Activated CD8-positive, alpha-beta memory T cell treated with anti-CD3 and anti-CD28 coated beads for 36 hours (primary cell): ENCODE measurements at regions not wholly inside any gene's neighbourhood (a gene's known extent, or its start where the extent isn't known, plus 50 kb on each side); places are given as distances from the start of the nearest gene placed in this dataset.

ENCODE experiments used
- CTCF ChIA-PET: fragments of 350-600 bp; sonication (Branson Sonifier 250); formaldehyde crosslinking; loops from one replicate; lab custom pipeline; 2021; ENCODE audit warnings: antibody characterized with exemption; lab: Charles Lee
- POLR2A ChIA-PET: fragments of 350-600 bp; sonication (Branson Sonifier 250); formaldehyde crosslinking; loops from one replicate; lab custom pipeline; 2021; ENCODE audit warnings: antibody characterized with exemption; lab: Charles Lee

- ChIA-PET POLR2A (no interaction called here), CTCF (no interaction called here)
Measured at GRCh38 chr13:105345730-105346129, 1189.7 kb downstream of the EFNB2 start.

GRCh38 chr13:105345131-105345530 is 1190.3 kb downstream of the EFNB2 start:
- POLR2A ChIA-PET: no interaction called here
- CTCF ChIA-PET: no interaction called here

- POLR2A ChIA-PET: no interaction called here
- CTCF ChIA-PET: no interaction called here
Measured at GRCh38 chr13:105343134-105343806, 1192.2 kb downstream of the EFNB2 start.

- ChIA-PET POLR2A (no interaction called here), CTCF (no interaction called here)
Measured at GRCh38 chr13:105342281-105342820, 1193.1 kb downstream of the EFNB2 start.

- ChIA-PET CTCF (no interaction called here), POLR2A (no interaction called here)
Measured at GRCh38 chr13:105341758-105342157, 1193.7 kb downstream of the EFNB2 start.

- ChIA-PET POLR2A (no interaction called here), CTCF (no interaction called here)
Measured at GRCh38 chr13:105341256-105341655, 1194.2 kb downstream of the EFNB2 start.

GRCh38 chr13:105340061-105340606 is 1195.3 kb downstream of the EFNB2 start:
- POLR2A ChIA-PET: no interaction called here
- CTCF ChIA-PET: no interaction called here

GRCh38 chr13:105338773-105339172 is 1196.7 kb downstream of the EFNB2 start:
- CTCF ChIA-PET: no interaction called here
- POLR2A ChIA-PET: no interaction called here

- CTCF ChIA-PET: no interaction called here
- POLR2A ChIA-PET: no interaction called here
Measured at GRCh38 chr13:105338006-105338405, 1197.5 kb downstream of the EFNB2 start.

GRCh38 chr13:105336706-105337576 is 1198.5 kb downstream of the EFNB2 start:
- POLR2A ChIA-PET: no interaction called here
- CTCF ChIA-PET: no interaction called here

GRCh38 chr13:105334211-105334610 is 1201.3 kb downstream of the EFNB2 start:
- ChIA-PET CTCF (no interaction called here), POLR2A (no interaction called here)

- ChIA-PET CTCF (no interaction called here), POLR2A (no interaction called here)
Measured at GRCh38 chr13:105333416-105333815, 1202.0 kb downstream of the EFNB2 start.

- ChIA-PET CTCF (no interaction called here), POLR2A (no interaction called here)
Measured at GRCh38 chr13:105329359-105329758, 1206.1 kb downstream of the EFNB2 start.

GRCh38 chr13:105328212-105328611 is 1207.2 kb downstream of the EFNB2 start:
- CTCF ChIA-PET: no interaction called here
- POLR2A ChIA-PET: no interaction called here

- CTCF ChIA-PET: interaction anchor here (0.5 kb wide), 1 partner anchor 12 kb away, joined by 5 read pairs; no protein-coding TSS in a partner anchor
- POLR2A ChIA-PET: no interaction called here
Measured at GRCh38 chr13:105327581-105328126, 1207.8 kb downstream of the EFNB2 start.

- ChIA-PET POLR2A (no interaction called here), CTCF (no interaction called here)
Measured at GRCh38 chr13:105319875-105320274, 1215.6 kb downstream of the EFNB2 start.

- POLR2A ChIA-PET: no interaction called here
Measured at GRCh38 chr13:105316731-105317130, 1218.7 kb downstream of the EFNB2 start.

GRCh38 chr13:105312906-105313305 is 1222.6 kb downstream of the EFNB2 start:
- CTCF ChIA-PET: no interaction called here
- POLR2A ChIA-PET: no interaction called here

More at GRCh38 chr13:105316731-105317130, 1218.7 kb downstream of the EFNB2 start:
- CTCF ChIA-PET: no interaction called here

- CTCF ChIA-PET: no interaction called here
- POLR2A ChIA-PET: no interaction called here
Measured at GRCh38 chr13:105311094-105311493, 1224.4 kb downstream of the EFNB2 start.

- POLR2A ChIA-PET: no interaction called here
- CTCF ChIA-PET: no interaction called here
Measured at GRCh38 chr13:105307776-105308175, 1227.7 kb downstream of the EFNB2 start.
